KMS-11 (cell line): ENCODE measurements at regions not wholly inside any gene's neighbourhood (a gene's known extent, or its start where the extent isn't known, plus 50 kb on each side); places are given as distances from the start of the nearest gene placed in this dataset.

Experiments used
- H2AFZ ChIP-seq: fragments of 200-600 bp; sonication (generic); 2 replicates; pipeline ENCODE4 v1.6.1; 2016; ENCODE audit warnings: antibody characterized with exemption, mixed run types, low read depth
- H3K27ac ChIP-seq: fragments of 200-600 bp; sonication (generic); 2 replicates; pipeline ENCODE4 v1.6.1; 2016; ENCODE audit warnings: mild to moderate bottlenecking, mixed run types
- H3K27me3 ChIP-seq: fragments of 200-600 bp; sonication (generic); 2 replicates; pipeline ENCODE4 v1.6.1; 2017; ENCODE audit warnings: mild to moderate bottlenecking, low read depth, mixed run types, moderate library complexity; ENCODE audit not compliant: insufficient read depth
- H3K36me3 ChIP-seq: fragments of 200-600 bp; sonication (generic); 2 replicates; pipeline ENCODE4 v1.6.1; 2017; ENCODE audit warnings: mild to moderate bottlenecking, mixed run types; ENCODE audit not compliant: insufficient read depth
- H3K4me1 ChIP-seq: fragments of 200-600 bp; sonication (generic); 2 replicates; pipeline ENCODE4 v1.6.1; 2016; ENCODE audit warnings: mild to moderate bottlenecking, low read depth, mixed run types; ENCODE audit not compliant: poor library complexity, severe bottlenecking
- H3K4me2 ChIP-seq: fragments of 200-600 bp; sonication (generic); 2 replicates; pipeline ENCODE4 v1.7.0; 2016; ENCODE audit warnings: mild to moderate bottlenecking, mixed run types
- H3K4me3 ChIP-seq: fragments of 200-600 bp; sonication (generic); IDR thresholded peaks from 2 replicates; pipeline ENCODE4 v1.6.1; 2017; ENCODE audit warnings: low read depth, low read length, mixed read lengths; ENCODE audit not compliant: insufficient read depth
- H3K79me2 ChIP-seq: fragments of 200-600 bp; sonication (generic); 2 replicates; pipeline ENCODE4 v1.6.1; 2016; ENCODE audit warnings: low read depth, mixed run types; ENCODE audit not compliant: insufficient read depth
- H3K9ac ChIP-seq: fragments of 200-600 bp; sonication (generic); 2 replicates; pipeline ENCODE4 v1.6.1; 2016; ENCODE audit warnings: mild to moderate bottlenecking, mixed run types
- H4K20me1 ChIP-seq: fragments of 200-600 bp; sonication (generic); 2 replicates; pipeline ENCODE4 v1.6.1; 2016; ENCODE audit warnings: mild to moderate bottlenecking, mixed run types; ENCODE audit not compliant: insufficient read depth
- TF ChIP-seq, protein P1 (sequence below): fragments of 200-600 bp; sonication (generic); conservative IDR thresholded peaks from 2 replicates; pipeline ENCODE4 v1.6.1; 2017; ENCODE audit warnings: low read depth, mild to moderate bottlenecking, antibody characterized with exemption, low read length, moderate library complexity, mixed read lengths

DNA sequence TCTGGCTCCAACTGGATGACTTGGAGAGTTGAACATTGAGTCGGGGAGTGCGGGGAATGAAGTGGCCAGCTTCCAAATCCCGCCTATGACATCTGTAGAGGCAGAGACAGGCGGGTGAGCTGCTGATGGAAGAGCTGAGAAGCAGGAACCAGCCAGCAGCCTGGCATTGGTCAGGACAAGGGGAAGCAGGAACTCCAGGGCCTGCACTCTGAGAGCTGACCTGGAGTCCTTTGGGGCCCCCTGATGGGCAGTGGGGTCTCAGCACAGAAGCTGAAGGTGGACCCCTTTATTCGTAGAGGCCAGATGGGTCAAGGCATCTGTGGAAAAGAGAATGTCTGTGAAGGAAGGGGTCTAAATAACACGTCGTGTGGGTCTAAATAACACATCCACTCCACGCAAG lies 57.0 kb downstream of the SEC61G start:
- Histone ChIP-seq H3K4me1 (peaks cover 44% of the 10 kb centered on the region), H3K27ac (no peak overlapping the region), H2AFZ (no peak overlapping the region), H4K20me1 (no peaks in the 10 kb centered on the region), H3K4me2 (no peak overlapping the region), H3K27me3 (no peaks in the 10 kb centered on the region), H3K36me3 (no peaks in the 10 kb centered on the region), H3K4me3 (no peak overlapping the region), H3K9ac (no peak overlapping the region), H3K79me2 (no peaks in the 10 kb centered on the region)
- TF ChIP-seq, protein P1, sequence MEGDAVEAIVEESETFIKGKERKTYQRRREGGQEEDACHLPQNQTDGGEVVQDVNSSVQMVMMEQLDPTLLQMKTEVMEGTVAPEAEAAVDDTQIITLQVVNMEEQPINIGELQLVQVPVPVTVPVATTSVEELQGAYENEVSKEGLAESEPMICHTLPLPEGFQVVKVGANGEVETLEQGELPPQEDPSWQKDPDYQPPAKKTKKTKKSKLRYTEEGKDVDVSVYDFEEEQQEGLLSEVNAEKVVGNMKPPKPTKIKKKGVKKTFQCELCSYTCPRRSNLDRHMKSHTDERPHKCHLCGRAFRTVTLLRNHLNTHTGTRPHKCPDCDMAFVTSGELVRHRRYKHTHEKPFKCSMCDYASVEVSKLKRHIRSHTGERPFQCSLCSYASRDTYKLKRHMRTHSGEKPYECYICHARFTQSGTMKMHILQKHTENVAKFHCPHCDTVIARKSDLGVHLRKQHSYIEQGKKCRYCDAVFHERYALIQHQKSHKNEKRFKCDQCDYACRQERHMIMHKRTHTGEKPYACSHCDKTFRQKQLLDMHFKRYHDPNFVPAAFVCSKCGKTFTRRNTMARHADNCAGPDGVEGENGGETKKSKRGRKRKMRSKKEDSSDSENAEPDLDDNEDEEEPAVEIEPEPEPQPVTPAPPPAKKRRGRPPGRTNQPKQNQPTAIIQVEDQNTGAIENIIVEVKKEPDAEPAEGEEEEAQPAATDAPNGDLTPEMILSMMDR, result no peak

DNA sequence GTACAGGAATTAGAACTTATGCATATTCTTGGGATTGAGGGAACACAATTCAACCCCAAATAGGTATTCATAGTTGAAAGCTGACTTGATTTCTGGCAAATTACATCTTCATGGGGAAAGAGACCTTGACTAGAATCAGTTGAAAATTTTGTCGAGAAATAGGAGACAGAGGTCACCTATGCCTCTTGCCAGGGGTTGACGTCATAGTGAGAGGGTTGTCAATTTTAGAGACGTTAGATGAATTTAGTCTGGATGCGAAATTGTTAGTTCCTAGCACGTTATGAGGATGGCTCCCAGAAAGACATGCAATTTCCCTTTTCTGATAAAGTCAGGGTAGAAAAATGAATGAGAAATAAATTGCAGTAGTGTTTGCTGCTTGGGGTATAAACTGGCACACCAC lies 59.3 kb downstream of the SEC61G start:
- H3K79me2 ChIP-seq, result no peaks in the 10 kb centered on the region
- peaks cover 22% of the 10 kb centered on the region for H3K4me1 ChIP-seq
- no peaks in the 10 kb centered on the region for H4K20me1 ChIP-seq
- H3K36me3 ChIP-seq, result no peaks in the 10 kb centered on the region
- no peak overlapping the region for H3K9ac ChIP-seq
- H3K4me2 ChIP-seq, result no peak overlapping the region
- no peak overlapping the region for H2AFZ ChIP-seq
- H3K27me3 ChIP-seq, result no peaks in the 10 kb centered on the region
- no peak overlapping the region for H3K27ac ChIP-seq
- TF ChIP-seq, protein P1, result no peak
- H3K4me3 ChIP-seq, result no peak overlapping the region

DNA sequence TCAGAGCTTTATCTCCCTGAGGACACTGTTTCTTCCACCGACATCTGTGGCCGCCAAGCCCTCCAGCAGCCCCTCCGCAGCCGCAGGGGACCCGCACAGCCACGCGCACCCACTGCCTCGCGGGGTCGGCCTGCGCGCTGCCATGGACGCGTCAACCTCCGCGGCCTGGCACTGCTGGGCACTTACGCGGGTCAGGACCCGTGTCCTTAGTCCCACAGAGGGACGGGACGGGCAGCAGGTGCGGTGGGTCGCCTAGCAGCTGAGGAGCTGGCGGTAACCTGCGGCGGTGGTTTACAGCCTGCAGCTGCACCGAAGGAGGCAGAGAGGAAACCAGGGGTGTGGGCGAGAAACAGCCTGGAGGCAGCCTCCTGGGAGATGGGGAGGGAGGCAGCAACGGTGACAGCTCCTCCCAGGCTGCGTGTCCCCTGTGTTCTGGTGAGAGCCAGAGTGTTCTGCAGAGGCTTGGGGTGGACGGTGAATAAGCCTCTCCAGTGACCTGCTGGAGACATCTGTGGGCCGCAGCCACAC lies 61.3 kb downstream of the SEC61G start:
- H3K9ac ChIP-seq, result no peak overlapping the region
- H4K20me1 ChIP-seq, result no peaks in the 10 kb centered on the region
- no peak overlapping the region for H2AFZ ChIP-seq
- no peak overlapping the region for H3K27ac ChIP-seq
- TF ChIP-seq, protein P1, result no peak
- no peaks in the 10 kb centered on the region for H3K27me3 ChIP-seq
- no peaks in the 10 kb centered on the region for H3K36me3 ChIP-seq
- no peaks in the 10 kb centered on the region for H3K79me2 ChIP-seq
- H3K4me3 ChIP-seq, result no peak overlapping the region
- H3K4me2 ChIP-seq, result no peak overlapping the region
- H3K4me1 ChIP-seq, result peaks cover 2% of the 10 kb centered on the region

DNA sequence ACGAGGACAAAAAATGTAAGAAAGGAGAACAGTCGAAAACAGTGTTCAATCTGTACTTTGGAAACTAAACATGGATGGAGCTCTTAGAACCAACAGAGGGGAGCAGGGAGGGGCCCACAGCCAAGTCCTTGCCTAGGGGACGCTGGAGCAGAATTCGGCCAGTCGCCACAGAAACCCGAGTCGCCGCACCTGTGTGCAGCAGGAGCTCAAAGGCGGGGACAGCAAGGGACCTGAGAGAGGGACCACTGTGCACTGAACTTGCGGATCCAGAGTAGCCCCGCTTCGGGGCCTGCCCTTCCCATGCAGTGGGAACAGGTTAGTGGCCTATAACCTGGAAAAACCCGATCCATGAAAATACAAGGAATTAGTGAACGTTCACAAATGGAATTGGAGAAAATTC lies 68.1 kb downstream of the SEC61G start:
- Histone ChIP-seq H3K27me3 (no peaks in the 10 kb centered on the region), H2AFZ (no peak overlapping the region), H3K79me2 (no peaks in the 10 kb centered on the region), H3K27ac (no peak overlapping the region), H3K36me3 (no peaks in the 10 kb centered on the region), H3K4me1 (no peaks in the 10 kb centered on the region), H4K20me1 (no peaks in the 10 kb centered on the region), H3K4me2 (no peak overlapping the region), H3K9ac (no peak overlapping the region), H3K4me3 (no peak overlapping the region)
- TF ChIP-seq, protein P1, result no peak
